Inferior parietal cortex (tissue), 1 donor: ENCODE measurements at regions not wholly inside any gene's neighbourhood (a gene's known extent, or its start where the extent isn't known, plus 50 kb on each side); places are given as distances from the start of the nearest gene placed in this dataset.

ENCODE experiments used
- DNase-seq: peaks from one replicate; pipeline ENCODE4 v3.0.0-alpha.2; 2016; ENCODE audit errors: extremely low spot score

GRCh38 chr6:55642366-55642765 is 63.4 kb upstream of the HMGCLL1 start:
- no peak for DNase-seq

GRCh38 chr6:55636406-55637102 is 57.6 kb upstream of the HMGCLL1 start:
- no peak for DNase-seq

GRCh38 chr6:55633471-55633870 is 54.5 kb upstream of the HMGCLL1 start:
- DNase-seq, result no peak

- no peak for DNase-seq
These were observed 54.0 kb upstream of the HMGCLL1 start for GRCh38 chr6:55632953-55633352.
